GM18519 (cell line): ENCODE measurements at regions not wholly inside any gene's neighbourhood (a gene's known extent, or its start where the extent isn't known, plus 50 kb on each side); places are given as distances from the start of the nearest gene placed in this dataset.

Experiments used
- ATAC-seq: cut with Tn5 transposase; IDR thresholded peaks from one replicate; pipeline ENCODE4 v1.9.1; 2021; ENCODE audit warnings: mild to moderate bottlenecking, moderate library complexity; ENCODE audit not compliant: unreplicated experiment, low FRiP score

- ATAC-seq, result no peak
Observed at GRCh38 chrX:69085151-69085550, 80.1 kb downstream of the PJA1 start.

GRCh38 chrX:69083801-69084200 is 81.5 kb downstream of the PJA1 start:
- no peak for ATAC-seq

- no peak for ATAC-seq
Observed at GRCh38 chrX:69083361-69083760, 81.9 kb downstream of the PJA1 start.

GRCh38 chrX:69082753-69083150 is 82.5 kb downstream of the PJA1 start:
- ATAC-seq, result no peak

GRCh38 chrX:69082055-69082752 is 83.0 kb downstream of the PJA1 start:
- ATAC-seq, result no peak

- ATAC-seq, result no peak
Observed at GRCh38 chrX:69080855-69081465, 84.3 kb downstream of the PJA1 start.

GRCh38 chrX:69079268-69079667 is 86.0 kb downstream of the PJA1 start:
- ATAC-seq, result no peak

- ATAC-seq, result no peak
Observed at GRCh38 chrX:69077895-69078455, 87.3 kb downstream of the PJA1 start.

GRCh38 chrX:69076088-69076487 is 89.2 kb downstream of the PJA1 start:
- ATAC-seq, result no peak

GRCh38 chrX:69074726-69075125 is 90.5 kb downstream of the PJA1 start:
- no peak for ATAC-seq

- ATAC-seq, result no peak
Observed at GRCh38 chrX:69073721-69074120, 91.5 kb downstream of the PJA1 start.

- no peak for ATAC-seq
Observed at GRCh38 chrX:69073241-69073640, 92.0 kb downstream of the PJA1 start.

- ATAC-seq, result no peak
Observed at GRCh38 chrX:69072486-69073006, 92.7 kb downstream of the PJA1 start.

- ATAC-seq, result no peak
Observed at GRCh38 chrX:69070949-69071650, 94.2 kb downstream of the PJA1 start.

GRCh38 chrX:69069876-69070275 is 95.4 kb downstream of the PJA1 start:
- no peak for ATAC-seq

GRCh38 chrX:69069086-69069445 is 96.2 kb downstream of the PJA1 start:
- ATAC-seq, result no peak

- ATAC-seq, result no peak
Observed at GRCh38 chrX:69068301-69069085, 96.8 kb downstream of the PJA1 start.

- no peak for ATAC-seq
Observed at GRCh38 chrX:69067841-69068240, 97.4 kb downstream of the PJA1 start.

GRCh38 chrX:69066966-69067525 is 98.2 kb downstream of the PJA1 start:
- no peak for ATAC-seq
